Ishikawa (cell line): ENCODE measurements at regions not wholly inside any gene's neighbourhood (a gene's known extent, or its start where the extent isn't known, plus 50 kb on each side); places are given as distances from the start of the nearest gene placed in this dataset.

ENCODE experiments used
- CEBPB ChIP-seq: IDR thresholded peaks from 2 replicates; pipeline ENCODE4 v1.6.1; 2012
- CREB1 ChIP-seq: IDR thresholded peaks from 2 replicates; pipeline ENCODE4 v1.6.1; 2012; ENCODE audit warnings: low read depth
- EGR1 ChIP-seq: IDR thresholded peaks from 2 replicates; pipeline ENCODE4 v1.6.1; 2012
- EP300 ChIP-seq: IDR thresholded peaks from 2 replicates; pipeline ENCODE4 v1.6.1; 2012; ENCODE audit warnings: borderline replicate concordance
- FOXM1 ChIP-seq: IDR thresholded peaks from 2 replicates; pipeline ENCODE4 v1.6.1; 2012; ENCODE audit warnings: low read depth, borderline replicate concordance
- MAX ChIP-seq: IDR thresholded peaks from 2 replicates; pipeline ENCODE4 v1.6.1; 2012
- NFIC ChIP-seq: IDR thresholded peaks from 2 replicates; pipeline ENCODE4 v1.6.1; 2012
- RAD21 ChIP-seq: IDR thresholded peaks from 2 replicates; pipeline ENCODE4 v1.6.1; 2012; ENCODE audit warnings: low read depth
- REST ChIP-seq: IDR thresholded peaks from 2 replicates; pipeline ENCODE4 v1.6.1; 2012; ENCODE audit warnings: low read depth, mild to moderate bottlenecking
- TAF1 ChIP-seq: IDR thresholded peaks from 2 replicates; pipeline ENCODE4 v1.6.1; 2012; ENCODE audit warnings: low read depth, mild to moderate bottlenecking
- TCF12 ChIP-seq: IDR thresholded peaks from 2 replicates; pipeline ENCODE4 v1.6.1; 2012; ENCODE audit warnings: low read depth
- TEAD4 ChIP-seq: IDR thresholded peaks from 2 replicates; pipeline ENCODE4 v1.6.1; 2012
- USF1 ChIP-seq: IDR thresholded peaks from 2 replicates; pipeline ENCODE4 v1.6.1; 2012
- YY1 ChIP-seq: IDR thresholded peaks from 2 replicates; pipeline ENCODE4 v1.6.1; 2012; ENCODE audit warnings: low read depth
- ZBTB7A ChIP-seq: IDR thresholded peaks from 2 replicates; pipeline ENCODE4 v1.6.1; 2012; ENCODE audit warnings: low read depth

GRCh38 chr3:5465183-5465582 lies 277.7 kb downstream of the EDEM1 start:
- TF ChIP-seq USF1 (no peak), YY1 (no peak), REST (no peak), FOXM1 (no peak), NFIC (no peak)

GRCh38 chr3:5466065-5466464 lies 278.6 kb downstream of the EDEM1 start:
- TF ChIP-seq RAD21: no peak
- no peak for TF ChIP-seq YY1
- TF ChIP-seq TEAD4: no peak
- TF ChIP-seq MAX: no peak
- TF ChIP-seq REST: no peak

- TF ChIP-seq RAD21 (no peak), YY1 (no peak), EGR1 (no peak), ZBTB7A (no peak), USF1 (no peak), MAX (no peak), REST (no peak), FOXM1 (no peak), TAF1 (no peak), CREB1 (no peak), EP300 (no peak), CEBPB (no peak), TCF12 (no peak), NFIC (no peak), TEAD4 (no peak)
Measured at GRCh38 chr3:5466717-5467116, 279.2 kb downstream of the EDEM1 start.

GRCh38 chr3:5473471-5473870 lies 286.0 kb downstream of the EDEM1 start:
- TF ChIP-seq CEBPB (no peak), EGR1 (no peak), RAD21 (no peak), USF1 (no peak)

- no peak for TF ChIP-seq TEAD4
- no peak for TF ChIP-seq EGR1
- TF ChIP-seq USF1: no peak
- TF ChIP-seq TAF1: no peak
- TF ChIP-seq RAD21: no peak
- TF ChIP-seq CEBPB: no peak
- TF ChIP-seq CREB1: no peak
- TF ChIP-seq TCF12: no peak
- TF ChIP-seq REST: no peak
- no peak for TF ChIP-seq YY1
- no peak for TF ChIP-seq FOXM1
- TF ChIP-seq EP300: no peak
- TF ChIP-seq MAX: no peak
- TF ChIP-seq NFIC: no peak
- TF ChIP-seq ZBTB7A: no peak
Measured at GRCh38 chr3:5476403-5476802, 288.9 kb downstream of the EDEM1 start.
